ENCODE measurements at regions not wholly inside any gene's neighbourhood (a gene's known extent, or its start where the extent isn't known, plus 50 kb on each side); places are given as distances from the start of the nearest gene placed in this dataset.
A peak's percentile ranks its signal among the peaks of the same experiment; 100 is the strongest.
"Not testable (repeated sequence)": the region's sequence is repeated elsewhere in the genome, so short reads cannot be mapped to it uniquely, and the experiment has no call there.

DNA sequence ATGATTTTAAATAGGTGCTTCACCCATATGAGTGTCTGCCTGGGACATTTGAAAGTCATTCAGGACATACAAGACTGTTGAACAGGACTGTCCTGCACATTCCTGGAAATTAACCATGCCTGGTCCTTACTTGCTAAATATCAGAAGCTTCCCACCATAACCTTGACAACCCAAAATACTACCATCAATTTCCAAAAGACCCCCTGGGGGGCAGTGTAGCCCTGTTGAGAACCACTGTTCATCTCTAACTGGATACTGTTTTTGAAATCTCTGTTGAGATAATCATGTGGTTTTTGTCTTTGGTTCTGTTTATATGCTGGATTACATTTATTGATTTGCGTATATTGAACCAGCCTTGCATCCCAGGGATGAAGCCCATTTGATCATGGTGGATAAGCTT is 123.8 kb upstream of the ARHGEF26 start:
- H3K27ac Mint-ChIP-seq; H3K4me1 Mint-ChIP-seq; POLR2A ChIA-PET; H3K36me3 Mint-ChIP-seq; DNase-seq; ATAC-seq (ENCODE audit: low read depth); H3K9me3 Mint-ChIP-seq; H3K4me3 Mint-ChIP-seq; H3K27me3 Mint-ChIP-seq: not testable (repeated sequence)

DNA sequence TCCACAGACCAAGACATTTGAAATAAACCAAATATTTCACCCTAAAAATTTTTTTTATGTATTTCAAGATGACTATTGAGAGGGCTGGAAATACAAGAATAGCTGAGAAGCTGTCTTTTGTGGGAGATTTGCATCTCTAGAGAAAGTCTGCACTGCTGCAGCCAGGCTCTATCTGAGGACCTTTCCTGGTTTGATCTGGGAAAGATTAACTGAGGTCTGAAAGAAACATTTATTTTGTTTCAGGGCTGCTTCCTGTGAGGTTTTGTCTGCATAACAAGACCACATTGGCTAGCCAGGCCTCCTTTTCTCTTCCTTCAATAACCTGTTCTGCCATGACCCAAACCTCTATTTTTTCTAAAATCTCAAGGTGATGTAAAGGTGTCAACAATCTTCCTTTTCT is 117.5 kb upstream of the ARHGEF26 start:
- no peak overlapping the region for H3K4me3 Mint-ChIP-seq
- no peaks in the 10 kb centered on the region for H3K9me3 Mint-ChIP-seq
- H3K27ac Mint-ChIP-seq = no peak overlapping the region
- ATAC-seq (ENCODE audit: low read depth) (no peak), DNase-seq (no peak)
- no peaks in the 10 kb centered on the region for H3K36me3 Mint-ChIP-seq
- peaks cover 2% of the 10 kb centered on the region for H3K27me3 Mint-ChIP-seq
- no peaks in the 10 kb centered on the region for H3K4me1 Mint-ChIP-seq
- POLR2A ChIA-PET = no interaction called here

GRCh38 chr3:154011036-154011435 is 110.2 kb upstream of the ARHGEF26 start:
- Mint-ChIP-seq H3K36me3 (no peaks in the 10 kb centered on the region), H3K9me3 (no peaks in the 10 kb centered on the region), H3K27me3 (no peaks in the 10 kb centered on the region), H3K4me1 (no peaks in the 10 kb centered on the region), H3K27ac (no peak overlapping the region), H3K4me3 (no peak overlapping the region)
- ATAC-seq (ENCODE audit: low read depth) (no peak), DNase-seq (no peak)
- POLR2A ChIA-PET = no interaction called here

DNA sequence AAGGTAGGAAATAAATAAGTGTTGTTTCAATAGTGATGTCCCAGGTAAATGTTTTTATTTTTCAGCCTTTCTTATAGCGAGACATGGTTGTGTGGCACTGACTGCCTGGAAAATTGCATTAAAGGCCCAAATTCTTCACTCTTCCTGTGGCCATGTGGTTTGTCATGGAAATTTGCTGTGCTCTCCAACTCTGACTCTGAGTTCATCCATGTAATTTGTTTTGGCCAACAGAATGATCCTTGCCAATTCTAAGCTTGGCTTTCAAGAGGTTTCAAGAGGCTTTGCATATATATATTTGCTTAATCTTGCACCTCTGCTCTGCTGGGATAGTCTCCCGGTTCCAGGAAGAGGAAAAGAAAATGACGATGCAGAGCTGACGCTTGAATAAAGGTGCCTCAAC is 107.5 kb upstream of the ARHGEF26 start:
- POLR2A ChIA-PET = no interaction called here
- H3K9me3 Mint-ChIP-seq = no peaks in the 10 kb centered on the region
- no peak overlapping the region for H3K4me3 Mint-ChIP-seq
- H3K4me1 Mint-ChIP-seq = no peaks in the 10 kb centered on the region
- H3K36me3 Mint-ChIP-seq = no peaks in the 10 kb centered on the region
- ATAC-seq (ENCODE audit: low read depth) (no peak), DNase-seq (no peak)
- H3K27me3 Mint-ChIP-seq = no peaks in the 10 kb centered on the region
- no peak overlapping the region for H3K27ac Mint-ChIP-seq

GRCh38 chr3:154015307-154015706 is 105.9 kb upstream of the ARHGEF26 start:
- ATAC-seq (ENCODE audit: low read depth) (no peak), DNase-seq (no peak)
- Mint-ChIP-seq H3K27me3 (no peaks in the 10 kb centered on the region), H3K4me1 (no peaks in the 10 kb centered on the region), H3K4me3 (no peak overlapping the region), H3K9me3 (no peaks in the 10 kb centered on the region), H3K36me3 (no peaks in the 10 kb centered on the region), H3K27ac (no peak overlapping the region)
- POLR2A ChIA-PET = no interaction called here

- ATAC-seq (ENCODE audit: low read depth) = no peak
- peak; percentile 32 for DNase-seq
- Mint-ChIP-seq H3K4me3 (no peak overlapping the region), H3K9me3 (no peaks in the 10 kb centered on the region), H3K4me1 (no peaks in the 10 kb centered on the region), H3K27me3 (peaks cover 7% of the 10 kb centered on the region), H3K27ac (no peak overlapping the region), H3K36me3 (no peaks in the 10 kb centered on the region)
- POLR2A ChIA-PET = no interaction called here
These were observed 103.0 kb upstream of the ARHGEF26 start for GRCh38 chr3:154018100-154018696.

DNA sequence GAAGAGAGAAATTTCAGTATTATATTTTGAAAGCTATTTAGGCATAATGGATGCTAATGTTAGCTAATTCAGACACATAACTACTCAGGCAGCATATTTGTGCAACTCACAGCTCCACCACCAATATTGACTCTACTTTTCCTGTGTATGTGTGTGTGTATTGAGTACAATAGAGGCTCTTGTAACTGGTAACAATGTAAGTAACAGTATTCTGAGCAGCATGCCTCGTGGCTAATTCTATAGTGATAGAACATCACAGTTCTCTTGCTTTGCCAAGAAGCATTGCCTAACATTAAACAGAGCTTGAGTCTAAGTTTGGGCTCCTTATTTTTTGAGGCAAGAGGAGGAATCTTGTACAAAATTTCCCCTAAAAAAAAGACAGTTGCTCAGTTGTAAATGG is 98.6 kb upstream of the ARHGEF26 start:
- DNase-seq = no peak
- POLR2A ChIA-PET = interaction anchor here (0.5 kb wide), 1 partner anchor 1844 kb away, joined by 3 read pairs; no protein-coding TSS in a partner anchor
- no peaks in the 10 kb centered on the region for H3K36me3 Mint-ChIP-seq

GRCh38 chr3:154023148-154023547 is 98.0 kb upstream of the ARHGEF26 start:
- POLR2A ChIA-PET = interaction anchor here (0.5 kb wide), 1 partner anchor 1844 kb away, joined by 3 read pairs; no protein-coding TSS in a partner anchor
- Mint-ChIP-seq H3K27me3 (peaks cover 9% of the 10 kb centered on the region), H3K4me3 (no peak overlapping the region), H3K27ac (no peak overlapping the region), H3K9me3 (no peaks in the 10 kb centered on the region), H3K36me3 (no peaks in the 10 kb centered on the region), H3K4me1 (no peaks in the 10 kb centered on the region)
- DNase-seq = no peak
- ATAC-seq (ENCODE audit: low read depth) = no peak

More for the DNA sequence above, 98.6 kb upstream of the ARHGEF26 start:
- H3K4me3 Mint-ChIP-seq = no peak overlapping the region
- no peak for ATAC-seq (ENCODE audit: low read depth)
- peaks cover 9% of the 10 kb centered on the region for H3K27me3 Mint-ChIP-seq
- H3K4me1 Mint-ChIP-seq = no peaks in the 10 kb centered on the region
- H3K27ac Mint-ChIP-seq = no peak overlapping the region
- no peaks in the 10 kb centered on the region for H3K9me3 Mint-ChIP-seq

GRCh38 chr3:154025007-154025406 is 96.2 kb upstream of the ARHGEF26 start:
- no peak overlapping the region for H3K4me3 Mint-ChIP-seq
- DNase-seq = no peak
- H3K4me1 Mint-ChIP-seq = no peaks in the 10 kb centered on the region
- ATAC-seq (ENCODE audit: low read depth) = no peak
- H3K27me3 Mint-ChIP-seq = peaks cover 9% of the 10 kb centered on the region
- no peak overlapping the region for H3K27ac Mint-ChIP-seq
- POLR2A ChIA-PET = no interaction called here
- H3K36me3 Mint-ChIP-seq = no peaks in the 10 kb centered on the region
- no peaks in the 10 kb centered on the region for H3K9me3 Mint-ChIP-seq

DNA sequence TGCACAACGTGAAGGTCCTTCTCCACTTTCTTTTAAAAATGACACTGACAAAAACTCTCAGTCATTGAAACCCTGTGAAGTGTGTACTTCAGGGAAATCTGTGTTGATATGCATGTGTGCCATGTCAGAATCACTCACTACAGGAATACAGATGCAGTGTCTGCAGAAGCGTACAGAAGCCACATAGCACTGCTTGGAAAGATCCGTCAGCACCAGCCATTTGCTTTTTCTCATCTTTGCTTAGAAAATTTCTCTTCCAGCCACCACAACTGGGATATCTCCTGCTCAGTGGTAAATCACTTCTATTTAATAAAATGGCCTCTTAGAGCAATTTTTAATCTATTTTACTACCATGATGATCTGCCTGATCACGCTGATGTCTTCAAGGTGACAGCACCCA is 91.3 kb upstream of the ARHGEF26 start:
- H3K27me3 Mint-ChIP-seq = no peaks in the 10 kb centered on the region
- DNase-seq = no peak
- no peak overlapping the region for H3K27ac Mint-ChIP-seq
- ATAC-seq (ENCODE audit: low read depth) = no peak
- no peaks in the 10 kb centered on the region for H3K36me3 Mint-ChIP-seq
- H3K9me3 Mint-ChIP-seq = no peaks in the 10 kb centered on the region
- POLR2A ChIA-PET = no interaction called here
- no peak overlapping the region for H3K4me3 Mint-ChIP-seq
- H3K4me1 Mint-ChIP-seq = no peaks in the 10 kb centered on the region

DNA sequence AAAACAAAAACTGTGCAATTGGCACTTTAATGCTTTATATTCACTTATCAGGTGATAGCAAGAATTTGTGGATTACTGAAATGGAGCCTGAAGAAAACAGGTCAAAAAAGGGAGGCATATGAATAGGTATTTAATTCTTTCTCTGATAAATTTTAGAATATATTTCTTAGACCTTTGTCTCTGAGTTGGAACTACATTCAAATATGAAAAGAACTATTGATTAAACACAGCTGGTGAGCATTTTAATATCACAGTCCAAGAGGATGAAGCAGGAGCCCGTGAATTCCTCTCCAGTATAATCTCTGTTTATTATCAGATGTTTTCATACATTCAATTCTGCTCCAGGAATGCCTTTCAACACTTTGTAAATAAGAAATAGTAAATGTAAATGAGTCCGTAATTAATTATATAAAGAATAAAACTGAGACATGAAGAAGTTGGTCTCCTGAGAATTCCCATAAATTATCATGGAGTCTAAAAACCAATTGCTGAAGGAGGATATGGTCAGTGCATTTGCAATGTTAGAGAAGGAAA is 86.3 kb upstream of the ARHGEF26 start:
- H3K36me3 Mint-ChIP-seq = no peaks in the 10 kb centered on the region
- peaks cover 6% of the 10 kb centered on the region for H3K27me3 Mint-ChIP-seq
- no peak for ATAC-seq (ENCODE audit: low read depth)
- no peaks in the 10 kb centered on the region for H3K4me1 Mint-ChIP-seq
- POLR2A ChIA-PET = no interaction called here
- H3K27ac Mint-ChIP-seq = no peak overlapping the region
- no peak overlapping the region for H3K4me3 Mint-ChIP-seq
- no peaks in the 10 kb centered on the region for H3K9me3 Mint-ChIP-seq
- DNase-seq = no peak

DNA sequence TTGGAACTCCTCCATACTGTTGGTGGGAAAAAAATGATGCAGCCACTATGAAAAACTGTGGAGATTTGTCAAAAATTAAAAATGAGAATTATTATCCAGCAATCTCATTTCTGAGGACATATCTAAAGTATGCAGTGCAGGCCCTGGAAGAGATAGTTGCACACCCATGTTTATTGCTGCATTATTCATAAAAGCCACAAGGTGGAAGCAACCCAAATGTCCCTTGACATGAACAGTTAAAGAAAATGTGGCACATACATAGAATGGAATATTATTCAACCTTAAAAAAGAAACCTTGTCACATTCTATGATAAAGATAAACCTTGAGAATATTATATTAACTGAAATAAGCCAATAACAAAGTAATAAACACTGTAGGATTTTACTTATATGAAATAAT is 80.9 kb upstream of the ARHGEF26 start:
- ATAC-seq (ENCODE audit: low read depth) (no peak), DNase-seq (no peak)
- Mint-ChIP-seq H3K36me3 (no peaks in the 10 kb centered on the region), H3K4me3 (no peak overlapping the region), H3K4me1 (no peaks in the 10 kb centered on the region), H3K27me3 (peaks cover 15% of the 10 kb centered on the region), H3K27ac (no peak overlapping the region), H3K9me3 (no peaks in the 10 kb centered on the region)
- POLR2A ChIA-PET = no interaction called here

GRCh38 chr3:154044671-154045070 is 76.5 kb upstream of the ARHGEF26 start:
- Mint-ChIP-seq H3K27me3 (peaks cover 8% of the 10 kb centered on the region), H3K27ac (no peak overlapping the region), H3K4me1 (no peaks in the 10 kb centered on the region), H3K9me3 (no peaks in the 10 kb centered on the region), H3K36me3 (no peaks in the 10 kb centered on the region), H3K4me3 (no peak overlapping the region)
- DNase-seq (no peak), ATAC-seq (ENCODE audit: low read depth) (no peak)
- POLR2A ChIA-PET = no interaction called here

- peaks cover 4% of the 10 kb centered on the region for H3K27me3 Mint-ChIP-seq
- no peaks in the 10 kb centered on the region for H3K4me1 Mint-ChIP-seq
- DNase-seq = no peak
- no peak for ATAC-seq (ENCODE audit: low read depth)
- no peaks in the 10 kb centered on the region for H3K9me3 Mint-ChIP-seq
- no peaks in the 10 kb centered on the region for H3K36me3 Mint-ChIP-seq
- POLR2A ChIA-PET = no interaction called here
- H3K4me3 Mint-ChIP-seq = no peak overlapping the region
- H3K27ac Mint-ChIP-seq = no peak overlapping the region
These were observed 71.0 kb upstream of the ARHGEF26 start for GRCh38 chr3:154050216-154050615.

DNA sequence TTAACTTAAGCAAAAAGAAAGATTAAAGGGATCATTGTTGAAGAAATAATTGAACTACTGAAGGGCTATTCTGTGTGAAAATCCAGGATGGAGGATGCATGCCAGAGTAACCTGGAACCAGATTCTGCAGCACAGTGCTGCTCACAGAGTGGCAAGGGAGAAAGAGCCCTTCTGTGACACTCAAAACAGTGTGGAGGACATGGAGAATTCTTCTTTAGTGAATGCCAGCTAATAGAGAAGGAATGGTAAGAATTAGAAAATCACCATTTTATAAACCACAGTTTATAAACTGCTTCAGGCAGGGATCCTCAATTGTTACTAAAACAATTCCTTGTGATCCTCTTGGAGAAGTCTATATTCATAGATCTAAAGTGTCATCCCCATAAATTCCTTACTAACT is 70.4 kb upstream of the ARHGEF26 start:
- ATAC-seq (ENCODE audit: low read depth) (no peak), DNase-seq (no peak)
- H3K4me1 Mint-ChIP-seq = no peaks in the 10 kb centered on the region
- H3K27me3 Mint-ChIP-seq = peaks cover 4% of the 10 kb centered on the region
- no peaks in the 10 kb centered on the region for H3K9me3 Mint-ChIP-seq
- no peaks in the 10 kb centered on the region for H3K36me3 Mint-ChIP-seq
- POLR2A ChIA-PET = no interaction called here
- no peak overlapping the region for H3K27ac Mint-ChIP-seq
- no peak overlapping the region for H3K4me3 Mint-ChIP-seq
